ENCODE measurements at regions not wholly inside any gene's neighbourhood (a gene's known extent, or its start where the extent isn't known, plus 50 kb on each side); places are given as distances from the start of the nearest gene placed in this dataset.

- Histone ChIP-seq H3K4me3 (ENCODE audit: low read length in 3 of 3) (no peak overlapping the region), H3K4me1 (ENCODE audit: control insufficient read depth in 3 of 3, insufficient read depth in 3 of 3, low read length in 3 of 3) (peaks cover 8 to 14% (median 13%) of the 10 kb centered on the region in 3 donors), H3K27ac (ENCODE audit: low read depth, low read length) (no peak overlapping the region), H3K36me3 (ENCODE audit: control insufficient read depth in 3 of 3, insufficient read depth in 3 of 3, low read length in 3 of 3) (no peaks in the 10 kb centered on the region), H3K9ac (ENCODE audit: low read depth in 1 of 3, low read length in 3 of 3) (no peak overlapping the region), H3K27me3 (ENCODE audit: control insufficient read depth in 3 of 3, insufficient read depth in 3 of 3, low read length in 3 of 3) (no peaks in the 10 kb centered on the region), H3K9me3 (ENCODE audit: control insufficient read depth in 3 of 3, low read length in 3 of 3) (no peaks in the 10 kb centered on the region)
Observed at GRCh38 chr2:23138701-23139100, 246.3 kb upstream of the KLHL29 start.

GRCh38 chr2:23145460-23145859 is 239.5 kb upstream of the KLHL29 start:
- H3K4me3 ChIP-seq (ENCODE audit: low read length in 3 of 3): no peak overlapping the region

GRCh38 chr2:23146011-23146410 is 239.0 kb upstream of the KLHL29 start:
- no peaks in the 10 kb centered on the region for H3K4me1 ChIP-seq (ENCODE audit: control insufficient read depth in 3 of 3, insufficient read depth in 3 of 3, low read length in 3 of 3)

More at GRCh38 chr2:23145460-23145859, 239.5 kb upstream of the KLHL29 start:
- no peaks in the 10 kb centered on the region for H3K27me3 ChIP-seq (ENCODE audit: control insufficient read depth in 3 of 3, insufficient read depth in 3 of 3, low read length in 3 of 3)
- H3K9me3 ChIP-seq (ENCODE audit: control insufficient read depth in 3 of 3, low read length in 3 of 3): no peaks in the 10 kb centered on the region
- no peak overlapping the region for H3K9ac ChIP-seq (ENCODE audit: low read depth in 1 of 3, low read length in 3 of 3)
- H3K27ac ChIP-seq (ENCODE audit: low read depth, low read length): no peak overlapping the region
- no peaks in the 10 kb centered on the region for H3K36me3 ChIP-seq (ENCODE audit: control insufficient read depth in 3 of 3, insufficient read depth in 3 of 3, low read length in 3 of 3)
- no peaks in the 10 kb centered on the region for H3K4me1 ChIP-seq (ENCODE audit: control insufficient read depth in 3 of 3, insufficient read depth in 3 of 3, low read length in 3 of 3)

GRCh38 chr2:23148342-23148741 is 236.6 kb upstream of the KLHL29 start:
- no peak overlapping the region for H3K27ac ChIP-seq (ENCODE audit: low read depth, low read length)
- H3K27me3 ChIP-seq (ENCODE audit: control insufficient read depth in 3 of 3, insufficient read depth in 3 of 3, low read length in 3 of 3): no peaks in the 10 kb centered on the region
- no peaks in the 10 kb centered on the region for H3K4me1 ChIP-seq (ENCODE audit: control insufficient read depth in 3 of 3, insufficient read depth in 3 of 3, low read length in 3 of 3)
- H3K36me3 ChIP-seq (ENCODE audit: control insufficient read depth in 3 of 3, insufficient read depth in 3 of 3, low read length in 3 of 3): no peaks in the 10 kb centered on the region
- H3K4me3 ChIP-seq (ENCODE audit: low read length in 3 of 3): no peak overlapping the region
- H3K9me3 ChIP-seq (ENCODE audit: control insufficient read depth in 3 of 3, low read length in 3 of 3): no peaks in the 10 kb centered on the region
- no peak overlapping the region for H3K9ac ChIP-seq (ENCODE audit: low read depth in 1 of 3, low read length in 3 of 3)

More at GRCh38 chr2:23146011-23146410, 239.0 kb upstream of the KLHL29 start:
- Histone ChIP-seq H3K27me3 (ENCODE audit: control insufficient read depth in 3 of 3, insufficient read depth in 3 of 3, low read length in 3 of 3) (no peaks in the 10 kb centered on the region), H3K4me3 (ENCODE audit: low read length in 3 of 3) (no peak overlapping the region), H3K9me3 (ENCODE audit: control insufficient read depth in 3 of 3, low read length in 3 of 3) (no peaks in the 10 kb centered on the region), H3K36me3 (ENCODE audit: control insufficient read depth in 3 of 3, insufficient read depth in 3 of 3, low read length in 3 of 3) (no peaks in the 10 kb centered on the region), H3K9ac (ENCODE audit: low read depth in 1 of 3, low read length in 3 of 3) (no peak overlapping the region), H3K27ac (ENCODE audit: low read depth, low read length) (no peak overlapping the region)

- Histone ChIP-seq H3K36me3 (ENCODE audit: control insufficient read depth in 3 of 3, insufficient read depth in 3 of 3, low read length in 3 of 3) (no peaks in the 10 kb centered on the region), H3K27ac (ENCODE audit: low read depth, low read length) (no peak overlapping the region), H3K9me3 (ENCODE audit: control insufficient read depth in 3 of 3, low read length in 3 of 3) (no peaks in the 10 kb centered on the region), H3K27me3 (ENCODE audit: control insufficient read depth in 3 of 3, insufficient read depth in 3 of 3, low read length in 3 of 3) (no peaks in the 10 kb centered on the region), H3K4me1 (ENCODE audit: control insufficient read depth in 3 of 3, insufficient read depth in 3 of 3, low read length in 3 of 3) (no peaks in the 10 kb centered on the region), H3K9ac (ENCODE audit: low read depth in 1 of 3, low read length in 3 of 3) (no peak overlapping the region), H3K4me3 (ENCODE audit: low read length in 3 of 3) (no peak overlapping the region)
Observed at GRCh38 chr2:23149777-23150176, 235.2 kb upstream of the KLHL29 start.

- Histone ChIP-seq H3K9me3 (ENCODE audit: control insufficient read depth in 3 of 3, low read length in 3 of 3) (no peaks in the 10 kb centered on the region), H3K9ac (ENCODE audit: low read depth in 1 of 3, low read length in 3 of 3) (no peak overlapping the region), H3K27me3 (ENCODE audit: control insufficient read depth in 3 of 3, insufficient read depth in 3 of 3, low read length in 3 of 3) (no peaks in the 10 kb centered on the region), H3K4me1 (ENCODE audit: control insufficient read depth in 3 of 3, insufficient read depth in 3 of 3, low read length in 3 of 3) (no peaks in the 10 kb centered on the region), H3K4me3 (ENCODE audit: low read length in 3 of 3) (no peak overlapping the region), H3K27ac (ENCODE audit: low read depth, low read length) (no peak overlapping the region), H3K36me3 (ENCODE audit: control insufficient read depth in 3 of 3, insufficient read depth in 3 of 3, low read length in 3 of 3) (no peaks in the 10 kb centered on the region)
Observed at GRCh38 chr2:23153484-23153883, 231.5 kb upstream of the KLHL29 start.

GRCh38 chr2:23155022-23155421 is 230.0 kb upstream of the KLHL29 start:
- Histone ChIP-seq H3K27me3 (ENCODE audit: control insufficient read depth in 3 of 3, insufficient read depth in 3 of 3, low read length in 3 of 3) (no peaks in the 10 kb centered on the region), H3K9ac (ENCODE audit: low read depth in 1 of 3, low read length in 3 of 3) (no peak overlapping the region), H3K27ac (ENCODE audit: low read depth, low read length) (no peak overlapping the region), H3K9me3 (ENCODE audit: control insufficient read depth in 3 of 3, low read length in 3 of 3) (no peaks in the 10 kb centered on the region), H3K4me1 (ENCODE audit: control insufficient read depth in 3 of 3, insufficient read depth in 3 of 3, low read length in 3 of 3) (no peaks in the 10 kb centered on the region), H3K36me3 (ENCODE audit: control insufficient read depth in 3 of 3, insufficient read depth in 3 of 3, low read length in 3 of 3) (no peaks in the 10 kb centered on the region), H3K4me3 (ENCODE audit: low read length in 3 of 3) (no peak overlapping the region)

GRCh38 chr2:23157812-23158211 is 227.2 kb upstream of the KLHL29 start:
- Histone ChIP-seq H3K4me3 (ENCODE audit: low read length in 3 of 3) (no peak overlapping the region), H3K9me3 (ENCODE audit: control insufficient read depth in 3 of 3, low read length in 3 of 3) (no peaks in the 10 kb centered on the region), H3K27me3 (ENCODE audit: control insufficient read depth in 3 of 3, insufficient read depth in 3 of 3, low read length in 3 of 3) (no peaks in the 10 kb centered on the region), H3K9ac (ENCODE audit: low read depth in 1 of 3, low read length in 3 of 3) (no peak overlapping the region), H3K27ac (ENCODE audit: low read depth, low read length) (no peak overlapping the region), H3K4me1 (ENCODE audit: control insufficient read depth in 3 of 3, insufficient read depth in 3 of 3, low read length in 3 of 3) (no peaks in the 10 kb centered on the region), H3K36me3 (ENCODE audit: control insufficient read depth in 3 of 3, insufficient read depth in 3 of 3, low read length in 3 of 3) (no peaks in the 10 kb centered on the region)

- Histone ChIP-seq H3K27me3 (ENCODE audit: control insufficient read depth in 3 of 3, insufficient read depth in 3 of 3, low read length in 3 of 3) (no peaks in the 10 kb centered on the region), H3K36me3 (ENCODE audit: control insufficient read depth in 3 of 3, insufficient read depth in 3 of 3, low read length in 3 of 3) (no peaks in the 10 kb centered on the region), H3K9ac (ENCODE audit: low read depth in 1 of 3, low read length in 3 of 3) (no peak overlapping the region), H3K9me3 (ENCODE audit: control insufficient read depth in 3 of 3, low read length in 3 of 3) (no peaks in the 10 kb centered on the region), H3K4me3 (ENCODE audit: low read length in 3 of 3) (no peak overlapping the region), H3K27ac (ENCODE audit: low read depth, low read length) (no peak overlapping the region), H3K4me1 (ENCODE audit: control insufficient read depth in 3 of 3, insufficient read depth in 3 of 3, low read length in 3 of 3) (no peaks in the 10 kb centered on the region)
Observed at GRCh38 chr2:23158306-23158705, 226.7 kb upstream of the KLHL29 start.

- no peaks in the 10 kb centered on the region for H3K9me3 ChIP-seq (ENCODE audit: control insufficient read depth in 3 of 3, low read length in 3 of 3)
Observed at GRCh38 chr2:23159746-23160405, 225.1 kb upstream of the KLHL29 start.

More at GRCh38 chr2:23159746-23160405, 225.1 kb upstream of the KLHL29 start:
- Histone ChIP-seq H3K36me3 (ENCODE audit: control insufficient read depth in 3 of 3, insufficient read depth in 3 of 3, low read length in 3 of 3) (no peaks in the 10 kb centered on the region), H3K27ac (ENCODE audit: low read depth, low read length) (no peak overlapping the region), H3K27me3 (ENCODE audit: control insufficient read depth in 3 of 3, insufficient read depth in 3 of 3, low read length in 3 of 3) (no peaks in the 10 kb centered on the region), H3K9ac (ENCODE audit: low read depth in 1 of 3, low read length in 3 of 3) (no peak overlapping the region), H3K4me1 (ENCODE audit: control insufficient read depth in 3 of 3, insufficient read depth in 3 of 3, low read length in 3 of 3) (no peaks in the 10 kb centered on the region), H3K4me3 (ENCODE audit: low read length in 3 of 3) (no peak overlapping the region)
